HCT116 (cell line): ENCODE measurements at regions not wholly inside any gene's neighbourhood (a gene's known extent, or its start where the extent isn't known, plus 50 kb on each side); places are given as distances from the start of the nearest gene placed in this dataset.

Experiments used
- ATAC-seq: fragments of 200-7000 bp; cut with Tn5 transposase; 2 replicates; pipeline ENCODE4 v1.9.1; 2020; ENCODE audit warnings: mild to moderate bottlenecking, moderate library complexity
- BruUV-seq: library from RNA; stranded (reverse); fragments of 400-500 nt; replicated peaks from 2 replicates; lab custom pipeline; 2021; lab: Mats Ljungman, UMichigan
- CTCF ChIA-PET: fragments of 300-600 bp; sonication (Branson Sonifier 250); formaldehyde crosslinking; loops from one replicate; lab custom pipeline; 2021; ENCODE audit warnings: antibody characterized with exemption; lab: Charles Lee
- POLR2A ChIA-PET: fragments of 300-600, 350-600 bp; sonication (Branson Sonifier 250); formaldehyde crosslinking; loops from one replicate; lab custom pipeline; 2021; ENCODE audit warnings: antibody characterized with exemption; lab: Charles Lee
- RAD21 ChIA-PET, 2 experiments: fragments of 300-600 bp; sonication (Branson Sonifier 250); formaldehyde crosslinking; loops; one replicate each; lab custom pipeline; 2023; ENCODE audit warnings: low total read pairs in 2 of 2; ENCODE audit not compliant: uncharacterized antibody in 2 of 2, unreplicated experiment in 2 of 2, low non-redundant PET in 1 of 2; lab: Charles Lee
- DNase-seq: peaks from one replicate; pipeline ENCODE4 v3.0.0-alpha.2; 2010; ENCODE audit warnings: low read depth, low spot score
- H2AFZ ChIP-seq: fragments of 200-600 bp; shearing (Covaris generic), sonication (generic); 2 replicates; pipeline ENCODE4 v1.6.1; 2017; ENCODE audit warnings: low read depth, mixed run types, mixed read lengths, antibody characterized with exemption, low read length; ENCODE audit not compliant: poor library complexity, severe bottlenecking
- H3K27ac ChIP-seq: 2 replicates; pipeline ENCODE4 v1.5.1; 2012; ENCODE audit warnings: low read depth, low read length
- H3K27me3 ChIP-seq: fragments of 200-600 bp; sonication (generic); 2 replicates; pipeline ENCODE4 v1.6.1; 2016; ENCODE audit warnings: mixed run types, low read length, mixed read lengths; ENCODE audit not compliant: insufficient read depth
- H3K36me3 ChIP-seq, 2 experiments: fragments of 200-500 bp in 1 of 2; fragments of 200-600 bp in 1 of 2; sonication (Bioruptor generic) in 1 of 2; sonication (generic) in 1 of 2; 2 replicates each; pipeline versions ENCODE4 v1.5.1 to v1.6.1; 2014 to 2016; ENCODE audit warnings: low read length in 2 of 2, inconsistent platforms in 1 of 2, mixed read lengths in 1 of 2, mixed run types in 1 of 2; ENCODE audit not compliant: insufficient read depth in 2 of 2, control insufficient read depth in 1 of 2
- H3K4me1 ChIP-seq, 2 experiments: fragments of 200-600 bp in 1 of 2; sonication (generic) in 1 of 2; 2 replicates each; pipeline versions ENCODE4 v1.5.1 to v1.6.1; 2012 to 2017; ENCODE audit warnings: low read length in 2 of 2, inconsistent platforms in 1 of 2, mild to moderate bottlenecking in 1 of 2, mixed read lengths in 1 of 2, mixed run types in 1 of 2, moderate library complexity in 1 of 2; ENCODE audit not compliant: insufficient read depth in 2 of 2, control insufficient read depth in 1 of 2
- H3K4me2 ChIP-seq: fragments of 200-600 bp; sonication (generic); 2 replicates; pipeline ENCODE4 v1.6.1; 2017; ENCODE audit warnings: mixed run types, low read length, mixed read lengths
- H3K4me3 ChIP-seq, 2 experiments: fragments of 200-600 bp in 1 of 2; sonication (generic) in 1 of 2; replicated peaks in 1 of 2; 2 replicates each; pipeline ENCODE4 v1.5.1; 2011 to 2016; ENCODE audit warnings: low read length in 2 of 2, control low read depth in 1 of 2, low read depth in 1 of 2, mild to moderate bottlenecking in 1 of 2, mixed read lengths in 1 of 2, mixed run types in 1 of 2
- H3K79me2 ChIP-seq: fragments of 200-600 bp; sonication (generic); 2 replicates; pipeline ENCODE4 v1.6.1; 2017; ENCODE audit warnings: mild to moderate bottlenecking, mixed run types, low read length, moderate library complexity, mixed read lengths; ENCODE audit not compliant: insufficient read depth
- H3K9ac ChIP-seq: fragments of 200-600 bp; sonication (generic); 2 replicates; pipeline ENCODE4 v1.6.1; 2016; ENCODE audit warnings: low read length, mixed read lengths
- H3K9me2 ChIP-seq: fragments of 200-600 bp; sonication (generic), shearing (Covaris generic); 2 replicates; pipeline ENCODE4 v1.6.1; 2017; ENCODE audit warnings: mixed run types, mild to moderate bottlenecking, moderate library complexity; ENCODE audit not compliant: insufficient read depth
- H3K9me3 ChIP-seq, 2 experiments: fragments of 200-500 bp in 1 of 2; fragments of 200-600 bp in 1 of 2; sonication (Bioruptor generic) in 1 of 2; sonication (generic) in 1 of 2; 2 replicates each; pipeline ENCODE4 v1.6.1; 2014 to 2017; ENCODE audit warnings: low read length in 2 of 2, mixed read lengths in 2 of 2, inconsistent platforms in 1 of 2, low read depth in 1 of 2, mild to moderate bottlenecking in 1 of 2, mixed run types in 1 of 2, moderate library complexity in 1 of 2; ENCODE audit not compliant: control insufficient read depth in 1 of 2, insufficient read depth in 1 of 2
- H4K20me1 ChIP-seq: fragments of 200-600 bp; sonication (generic), shearing (Covaris generic); 2 replicates; pipeline ENCODE4 v1.6.1; 2017; ENCODE audit warnings: mixed run types, mild to moderate bottlenecking, moderate library complexity; ENCODE audit not compliant: insufficient read depth
- CEBPB ChIP-seq: IDR thresholded peaks from 2 replicates; pipeline ENCODE4 v1.6.1; 2012; ENCODE audit warnings: low read depth
- EGR1 ChIP-seq: IDR thresholded peaks from 2 replicates; pipeline ENCODE4 v1.6.1; 2012; ENCODE audit warnings: low read depth
- EZH2 ChIP-seq: fragments of 200-600 bp; sonication (generic); IDR thresholded peaks from 2 replicates; pipeline ENCODE4 v1.6.1; 2017; ENCODE audit warnings: antibody characterized with exemption, mixed run types
- EZH2phosphoT487 ChIP-seq: fragments of 200-600 bp; IDR thresholded peaks from 2 replicates; pipeline ENCODE4 v1.6.1; 2018; ENCODE audit warnings: antibody characterized with exemption, borderline replicate concordance
- FOSL1 ChIP-seq: IDR thresholded peaks from 2 replicates; pipeline ENCODE4 v1.6.1; 2012; ENCODE audit warnings: low read depth
- JUND ChIP-seq: IDR thresholded peaks from 2 replicates; pipeline ENCODE4 v1.6.1; 2012
- POLR2AphosphoS5 ChIP-seq: IDR thresholded peaks from 2 replicates; pipeline ENCODE4 v1.6.1; 2011; ENCODE audit warnings: mild to moderate bottlenecking, low read depth, low read length, moderate library complexity
- SIN3A ChIP-seq: IDR thresholded peaks from 2 replicates; pipeline ENCODE4 v1.6.1; 2012; ENCODE audit warnings: low read depth
- SP1 ChIP-seq: IDR thresholded peaks from 2 replicates; pipeline ENCODE4 v1.6.1; 2012; ENCODE audit warnings: low read depth
- SRF ChIP-seq: IDR thresholded peaks from 2 replicates; pipeline ENCODE4 v1.6.1; 2012; ENCODE audit warnings: low read depth
- TCF7L2 ChIP-seq: IDR thresholded peaks from 2 replicates; pipeline ENCODE4 v1.7.0; 2011; ENCODE audit warnings: borderline replicate concordance, inconsistent platforms; ENCODE audit not compliant: insufficient read depth, insufficient read length; ENCODE audit errors: extremely low read depth
- YY1 ChIP-seq: IDR thresholded peaks from 2 replicates; pipeline ENCODE4 v1.6.1; 2011; ENCODE audit warnings: low read length, low read depth, moderate library complexity, mild to moderate bottlenecking; ENCODE audit not compliant: insufficient replicate concordance; ENCODE audit errors: extremely low read depth
- ZNF274 ChIP-seq: fragments of 200-500 bp; sonication (Bioruptor generic); IDR thresholded peaks from 2 replicates; pipeline ENCODE4 v1.6.1; 2014; ENCODE audit warnings: mild to moderate bottlenecking, low read depth, low read length, inconsistent platforms
- intact Hi-C: fragments of 100-400 bp; cut with micrococcal nuclease; formaldehyde crosslinking; loops from 2 replicates; pipeline ENCODE4 v1.10.0; 2022
- TF ChIP-seq, protein P1 (sequence below): IDR thresholded peaks from 2 replicates; pipeline ENCODE4 v1.6.1; 2012; ENCODE audit warnings: low read depth
- TF ChIP-seq, protein P2 (sequence below): IDR thresholded peaks from 2 replicates; pipeline ENCODE4 v1.6.1; 2012
- TF ChIP-seq, protein P3 (sequence below), 3 experiments: fragments of 200-600 bp in 1 of 3; sonication (generic) in 1 of 3; IDR thresholded peaks in 2 of 3; conservative IDR thresholded peaks in 1 of 3; 2 replicates each; pipeline ENCODE4 v1.5.1; 2012 to 2017; ENCODE audit warnings: low read depth in 2 of 3, low read length in 2 of 3, antibody characterized with exemption in 1 of 3, borderline replicate concordance in 1 of 3, control low read depth in 1 of 3, mild to moderate bottlenecking in 1 of 3, mixed read lengths in 1 of 3, mixed run types in 1 of 3, moderate library complexity in 1 of 3; ENCODE audit not compliant: insufficient read depth in 1 of 3
- TF ChIP-seq, protein P4 (sequence below): IDR thresholded peaks from 2 replicates; pipeline ENCODE4 v1.6.1; 2011; ENCODE audit warnings: mild to moderate bottlenecking, low read length, moderate library complexity; ENCODE audit not compliant: insufficient replicate concordance; ENCODE audit errors: extremely low read depth
- TF ChIP-seq, protein P5 (sequence below): IDR thresholded peaks from 2 replicates; pipeline ENCODE4 v1.6.1; 2012

DNA sequence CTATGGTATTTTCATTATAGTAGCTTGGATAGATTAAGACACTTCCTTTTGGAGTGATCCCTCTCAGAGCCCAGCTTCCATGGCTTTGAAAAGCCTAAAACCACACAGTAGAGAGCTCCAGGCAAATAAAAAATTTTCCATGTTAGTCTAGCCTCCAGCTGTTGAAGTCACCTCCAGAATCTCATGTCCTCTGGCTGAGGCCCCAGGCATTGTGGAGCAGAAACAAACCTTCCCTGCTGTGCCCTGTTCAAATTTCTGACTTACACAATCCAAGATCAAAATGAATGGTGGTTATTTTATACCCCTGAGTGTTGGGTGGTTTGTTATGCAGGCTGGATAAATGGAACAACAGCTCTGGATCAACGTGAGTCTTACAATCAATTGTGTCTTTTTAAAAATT, 203.9 kb downstream of the ICE1 start:
- Histone ChIP-seq H3K9me3 (no peaks in the 10 kb centered on the region; a peak in 1 of 4 replicates), H3K9me2 (no peaks in the 10 kb centered on the region), H3K27me3 (peaks cover 12% of the 10 kb centered on the region), H3K4me2 (no peak overlapping the region), H3K27ac (no peak overlapping the region), H3K36me3 (no peaks in the 10 kb centered on the region), H3K4me3 (no peak overlapping the region), H4K20me1 (no peaks in the 10 kb centered on the region), H3K79me2 (no peaks in the 10 kb centered on the region), H2AFZ (no peak overlapping the region), H3K9ac (no peak overlapping the region), H3K4me1 (no peaks in the 10 kb centered on the region)
- ChIA-PET RAD21 (no interaction called here), CTCF (no interaction called here), POLR2A (no interaction called here)
- TF ChIP-seq JUND (no peak), ZNF274 (no peak), SIN3A (no peak), POLR2AphosphoS5 (no peak), CEBPB (no peak), TCF7L2 (no peak), EZH2 (no peak), SRF (no peak), SP1 (no peak), FOSL1 (no peak), YY1 (no peak), EZH2phosphoT487 (no peak), EGR1 (no peak)
- TF ChIP-seq, protein P1, sequence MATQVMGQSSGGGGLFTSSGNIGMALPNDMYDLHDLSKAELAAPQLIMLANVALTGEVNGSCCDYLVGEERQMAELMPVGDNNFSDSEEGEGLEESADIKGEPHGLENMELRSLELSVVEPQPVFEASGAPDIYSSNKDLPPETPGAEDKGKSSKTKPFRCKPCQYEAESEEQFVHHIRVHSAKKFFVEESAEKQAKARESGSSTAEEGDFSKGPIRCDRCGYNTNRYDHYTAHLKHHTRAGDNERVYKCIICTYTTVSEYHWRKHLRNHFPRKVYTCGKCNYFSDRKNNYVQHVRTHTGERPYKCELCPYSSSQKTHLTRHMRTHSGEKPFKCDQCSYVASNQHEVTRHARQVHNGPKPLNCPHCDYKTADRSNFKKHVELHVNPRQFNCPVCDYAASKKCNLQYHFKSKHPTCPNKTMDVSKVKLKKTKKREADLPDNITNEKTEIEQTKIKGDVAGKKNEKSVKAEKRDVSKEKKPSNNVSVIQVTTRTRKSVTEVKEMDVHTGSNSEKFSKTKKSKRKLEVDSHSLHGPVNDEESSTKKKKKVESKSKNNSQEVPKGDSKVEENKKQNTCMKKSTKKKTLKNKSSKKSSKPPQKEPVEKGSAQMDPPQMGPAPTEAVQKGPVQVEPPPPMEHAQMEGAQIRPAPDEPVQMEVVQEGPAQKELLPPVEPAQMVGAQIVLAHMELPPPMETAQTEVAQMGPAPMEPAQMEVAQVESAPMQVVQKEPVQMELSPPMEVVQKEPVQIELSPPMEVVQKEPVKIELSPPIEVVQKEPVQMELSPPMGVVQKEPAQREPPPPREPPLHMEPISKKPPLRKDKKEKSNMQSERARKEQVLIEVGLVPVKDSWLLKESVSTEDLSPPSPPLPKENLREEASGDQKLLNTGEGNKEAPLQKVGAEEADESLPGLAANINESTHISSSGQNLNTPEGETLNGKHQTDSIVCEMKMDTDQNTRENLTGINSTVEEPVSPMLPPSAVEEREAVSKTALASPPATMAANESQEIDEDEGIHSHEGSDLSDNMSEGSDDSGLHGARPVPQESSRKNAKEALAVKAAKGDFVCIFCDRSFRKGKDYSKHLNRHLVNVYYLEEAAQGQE, result no peak
- TF ChIP-seq, protein P2, sequence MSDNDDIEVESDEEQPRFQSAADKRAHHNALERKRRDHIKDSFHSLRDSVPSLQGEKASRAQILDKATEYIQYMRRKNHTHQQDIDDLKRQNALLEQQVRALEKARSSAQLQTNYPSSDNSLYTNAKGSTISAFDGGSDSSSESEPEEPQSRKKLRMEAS, result no peak
- TF ChIP-seq, protein P3, sequence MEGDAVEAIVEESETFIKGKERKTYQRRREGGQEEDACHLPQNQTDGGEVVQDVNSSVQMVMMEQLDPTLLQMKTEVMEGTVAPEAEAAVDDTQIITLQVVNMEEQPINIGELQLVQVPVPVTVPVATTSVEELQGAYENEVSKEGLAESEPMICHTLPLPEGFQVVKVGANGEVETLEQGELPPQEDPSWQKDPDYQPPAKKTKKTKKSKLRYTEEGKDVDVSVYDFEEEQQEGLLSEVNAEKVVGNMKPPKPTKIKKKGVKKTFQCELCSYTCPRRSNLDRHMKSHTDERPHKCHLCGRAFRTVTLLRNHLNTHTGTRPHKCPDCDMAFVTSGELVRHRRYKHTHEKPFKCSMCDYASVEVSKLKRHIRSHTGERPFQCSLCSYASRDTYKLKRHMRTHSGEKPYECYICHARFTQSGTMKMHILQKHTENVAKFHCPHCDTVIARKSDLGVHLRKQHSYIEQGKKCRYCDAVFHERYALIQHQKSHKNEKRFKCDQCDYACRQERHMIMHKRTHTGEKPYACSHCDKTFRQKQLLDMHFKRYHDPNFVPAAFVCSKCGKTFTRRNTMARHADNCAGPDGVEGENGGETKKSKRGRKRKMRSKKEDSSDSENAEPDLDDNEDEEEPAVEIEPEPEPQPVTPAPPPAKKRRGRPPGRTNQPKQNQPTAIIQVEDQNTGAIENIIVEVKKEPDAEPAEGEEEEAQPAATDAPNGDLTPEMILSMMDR (IDR thresholded peaks at IDR 0.05 in 2 of 3, conservative IDR thresholded peaks at IDR 0.05 in 1 of 3; ENCODE audit: borderline replicate concordance in 1 of 3, insufficient read depth in 1 of 3, low read depth in 2 of 3, low read length in 2 of 3), result no peak
- TF ChIP-seq, protein P4, sequence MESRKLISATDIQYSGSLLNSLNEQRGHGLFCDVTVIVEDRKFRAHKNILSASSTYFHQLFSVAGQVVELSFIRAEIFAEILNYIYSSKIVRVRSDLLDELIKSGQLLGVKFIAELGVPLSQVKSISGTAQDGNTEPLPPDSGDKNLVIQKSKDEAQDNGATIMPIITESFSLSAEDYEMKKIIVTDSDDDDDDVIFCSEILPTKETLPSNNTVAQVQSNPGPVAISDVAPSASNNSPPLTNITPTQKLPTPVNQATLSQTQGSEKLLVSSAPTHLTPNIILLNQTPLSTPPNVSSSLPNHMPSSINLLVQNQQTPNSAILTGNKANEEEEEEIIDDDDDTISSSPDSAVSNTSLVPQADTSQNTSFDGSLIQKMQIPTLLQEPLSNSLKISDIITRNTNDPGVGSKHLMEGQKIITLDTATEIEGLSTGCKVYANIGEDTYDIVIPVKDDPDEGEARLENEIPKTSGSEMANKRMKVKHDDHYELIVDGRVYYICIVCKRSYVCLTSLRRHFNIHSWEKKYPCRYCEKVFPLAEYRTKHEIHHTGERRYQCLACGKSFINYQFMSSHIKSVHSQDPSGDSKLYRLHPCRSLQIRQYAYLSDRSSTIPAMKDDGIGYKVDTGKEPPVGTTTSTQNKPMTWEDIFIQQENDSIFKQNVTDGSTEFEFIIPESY, result no peak
- TF ChIP-seq, protein P5, sequence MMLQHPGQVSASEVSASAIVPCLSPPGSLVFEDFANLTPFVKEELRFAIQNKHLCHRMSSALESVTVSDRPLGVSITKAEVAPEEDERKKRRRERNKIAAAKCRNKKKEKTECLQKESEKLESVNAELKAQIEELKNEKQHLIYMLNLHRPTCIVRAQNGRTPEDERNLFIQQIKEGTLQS, result no peak
- BruUV-seq, result no TSS peak
- ATAC-seq (no peak), DNase-seq (no peak)
- intact Hi-C loops, result no loop called here
